K562 (cell line): ENCODE measurements at regions not wholly inside any gene's neighbourhood (a gene's known extent, or its start where the extent isn't known, plus 50 kb on each side); places are given as distances from the start of the nearest gene placed in this dataset.

Source experiments
- ARID2 ChIP-seq: fragments of 450-650 bp; IDR thresholded peaks from 2 replicates; pipeline ENCODE4 v1.6.1; 2017; ENCODE audit warnings: antibody characterized with exemption, mild to moderate bottlenecking
- CLOCK ChIP-seq: fragments of 250-450 bp; sonication (Bioruptor Pico); IDR thresholded peaks from 2 replicates; pipeline ENCODE4 v1.4.0; 2020; ENCODE audit warnings: mild to moderate bottlenecking, moderate library complexity, borderline replicate concordance
- CXXC5 ChIP-seq: fragments of 250-450 bp; sonication (Bioruptor Pico); IDR thresholded peaks from 2 replicates; pipeline ENCODE4 v1.8.0; 2022; ENCODE audit warnings: inconsistent platforms, mild to moderate bottlenecking, moderate library complexity
- EGR1 ChIP-seq: fragments of 450-650 bp; conservative IDR thresholded peaks from 2 replicates; pipeline ENCODE4 v1.6.1; 2017; ENCODE audit warnings: mild to moderate bottlenecking
- HMG20B ChIP-seq: fragments of 250-450 bp; sonication (Bioruptor Pico); IDR thresholded peaks from 2 replicates; pipeline ENCODE4 v1.5.0; 2021; ENCODE audit warnings: mild to moderate bottlenecking
- JUND ChIP-seq, 2 experiments: IDR thresholded peaks; 2 replicates in 1 of 2; 3 replicates in 1 of 2; pipeline ENCODE4 v1.6.1; 2011; ENCODE audit warnings: borderline replicate concordance in 2 of 2, low read depth in 2 of 2, low read length in 2 of 2, improper control_type of control experiment in 1 of 2, missing biosample characterization in 1 of 2, missing genetic modification characterization in 1 of 2, missing genetic modification reagents in 1 of 2
- NCOA2 ChIP-seq, 2 experiments: fragments of 450-650 bp; IDR thresholded peaks; 2 replicates each; pipeline ENCODE4 v1.6.1; 2018; ENCODE audit warnings: mild to moderate bottlenecking in 2 of 2, moderate library complexity in 1 of 2; ENCODE audit not compliant: partially characterized antibody in 2 of 2
- POLR3G ChIP-seq: IDR thresholded peaks from 2 replicates; pipeline ENCODE4 v1.6.1; 2011; ENCODE audit not compliant: insufficient read length, insufficient replicate concordance; ENCODE audit errors: extremely low read depth
- RBM34 ChIP-seq: fragments of 200-400 bp; formaldehyde crosslinking; IDR thresholded peaks from 2 replicates; pipeline ENCODE4 v1.6.1; 2018; ENCODE audit warnings: low read length, borderline replicate concordance; ENCODE audit not compliant: insufficient read depth
- RFX1 ChIP-seq: fragments of 450-650 bp; IDR thresholded peaks from 2 replicates; pipeline ENCODE4 v1.6.1; 2016; ENCODE audit warnings: mild to moderate bottlenecking, moderate library complexity
- SMAD3 ChIP-seq: fragments of 450-650 bp; formaldehyde crosslinking; conservative IDR thresholded peaks from 2 replicates; pipeline ENCODE4 v1.4.0; 2020; ENCODE audit warnings: mild to moderate bottlenecking
- SRSF3 ChIP-seq: fragments of 200-400 bp; formaldehyde crosslinking; IDR thresholded peaks from 2 replicates; pipeline ENCODE4 v1.6.1; 2016; ENCODE audit warnings: mild to moderate bottlenecking, low read length, moderate library complexity; ENCODE audit not compliant: insufficient read depth
- TAF1 ChIP-seq: IDR thresholded peaks from 2 replicates; pipeline ENCODE4 v1.6.1; 2011; ENCODE audit warnings: mild to moderate bottlenecking, low read length, moderate library complexity; ENCODE audit not compliant: insufficient read depth, control insufficient read depth, severe bottlenecking; ENCODE audit errors: extremely low read depth
- TCF7 ChIP-seq: sonication (generic); IDR thresholded peaks from 2 replicates; pipeline ENCODE4 v1.6.1; 2016; ENCODE audit warnings: antibody characterized with exemption, borderline replicate concordance
- WHSC1 ChIP-seq: IDR thresholded peaks from one replicate; pipeline ENCODE4 v1.6.1; 2012; ENCODE audit warnings: low read length, control low read depth, inconsistent platforms
- ZBTB9 ChIP-seq: fragments of 450-650 bp; formaldehyde crosslinking; IDR thresholded peaks from 2 replicates; pipeline ENCODE4 v1.4.0; 2020; ENCODE audit warnings: mild to moderate bottlenecking, moderate library complexity
- ZNF212 ChIP-seq: fragments of 450-650 bp; formaldehyde crosslinking; IDR thresholded peaks from 2 replicates; pipeline ENCODE4 v1.4.0; 2020; ENCODE audit warnings: mild to moderate bottlenecking
- ZNF551 ChIP-seq: fragments of 250-450 bp; sonication (Bioruptor Pico); IDR thresholded peaks from 2 replicates; pipeline ENCODE4 v1.5.0; 2021; ENCODE audit warnings: mild to moderate bottlenecking, moderate library complexity
- ZNF583 ChIP-seq: fragments of 250-450 bp; sonication (Bioruptor Pico); IDR thresholded peaks from 2 replicates; pipeline ENCODE4 v1.4.0; 2020
- ZNF785 ChIP-seq: fragments of 250-450 bp; sonication (Bioruptor Pico); IDR thresholded peaks from 2 replicates; pipeline ENCODE4 v1.4.0; 2020; ENCODE audit warnings: mild to moderate bottlenecking
- TF ChIP-seq, protein P1 (sequence below): fragments of 450-650 bp; IDR thresholded peaks from 2 replicates; pipeline ENCODE4 v1.6.1; 2016; ENCODE audit warnings: low read depth, mild to moderate bottlenecking, moderate library complexity

DNA sequence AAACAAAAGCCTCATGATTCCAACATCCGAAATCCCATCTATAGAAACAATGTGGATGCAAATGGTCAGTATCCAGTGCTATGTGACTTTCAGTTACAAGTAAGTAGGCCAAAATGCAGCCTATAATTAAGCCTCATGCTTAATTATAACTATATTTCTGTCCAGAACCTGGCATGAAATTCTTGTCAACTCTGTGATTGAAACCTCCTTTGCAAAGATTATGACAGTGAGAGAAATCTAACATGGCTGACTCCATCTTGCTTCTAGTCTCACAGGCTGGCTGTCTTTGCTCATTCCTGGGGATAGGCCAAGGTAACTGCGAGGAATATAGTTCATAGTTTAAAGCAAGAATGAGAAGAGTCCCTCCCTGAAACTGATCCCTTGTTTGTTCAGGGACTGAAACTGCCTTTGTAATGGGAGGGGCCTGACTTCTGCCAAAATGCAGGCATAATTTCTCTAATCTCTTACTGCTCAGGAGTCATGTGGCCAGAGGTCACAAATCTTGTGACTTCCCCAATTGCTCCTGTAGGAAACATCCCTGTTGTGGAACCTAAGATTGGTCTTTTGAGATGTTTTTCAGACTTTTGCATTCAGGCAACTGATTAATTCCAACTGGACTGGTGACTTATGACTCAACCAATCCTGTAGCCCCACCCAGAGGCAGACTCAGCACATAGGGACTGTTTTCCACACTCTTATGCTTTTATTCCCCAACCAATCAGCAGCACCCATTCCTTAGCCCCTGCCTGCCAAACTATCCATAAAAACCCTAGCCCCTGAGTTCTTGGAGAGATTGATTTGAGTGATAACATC is 84.5 kb upstream of the TLK1 start (continued):
- TF ChIP-seq CXXC5 (CRISPR knock-in tag): peak; percentile 48; the same call in 1 of the 2 replicates
- TF ChIP-seq SRSF3: no peak
- no peak for TF ChIP-seq ZNF212
- TF ChIP-seq, protein P1, sequence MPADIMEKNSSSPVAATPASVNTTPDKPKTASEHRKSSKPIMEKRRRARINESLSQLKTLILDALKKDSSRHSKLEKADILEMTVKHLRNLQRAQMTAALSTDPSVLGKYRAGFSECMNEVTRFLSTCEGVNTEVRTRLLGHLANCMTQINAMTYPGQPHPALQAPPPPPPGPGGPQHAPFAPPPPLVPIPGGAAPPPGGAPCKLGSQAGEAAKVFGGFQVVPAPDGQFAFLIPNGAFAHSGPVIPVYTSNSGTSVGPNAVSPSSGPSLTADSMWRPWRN: no peak
- TF ChIP-seq RBM34: no peak
- TF ChIP-seq RFX1: no peak
- no peak for TF ChIP-seq TAF1
- TF ChIP-seq CLOCK: no peak
- no peak for TF ChIP-seq ZBTB9 (CRISPR knock-in tag)
- 0 out of 2 replicates have a peak, but pooled peaks have one; percentile 29 for TF ChIP-seq ARID2
- TF ChIP-seq POLR3G: no peak
- no peak for TF ChIP-seq ZNF785 (CRISPR knock-in tag)
- no peak for TF ChIP-seq ZNF551 (CRISPR knock-in tag)
- TF ChIP-seq ZNF583 (CRISPR knock-in tag): peak; percentile 76
- no peak for TF ChIP-seq TCF7
- peak; percentile 26; the same call in 1 of the 2 replicates for TF ChIP-seq JUND (IDR thresholded peaks at IDR 0.05; ENCODE audit: borderline replicate concordance, low read depth, low read length)
- TF ChIP-seq JUND (tag; IDR thresholded peaks at IDR 0.05; ENCODE audit: borderline replicate concordance, low read depth, low read length): peak; percentile 34; the same call in 2 of the 3 replicates
- no peak for TF ChIP-seq NCOA2 (IDR thresholded peaks at IDR 0.05; ENCODE audit: partially characterized antibody in 2 of 2)
- no peak for TF ChIP-seq WHSC1
- no peak for TF ChIP-seq HMG20B (CRISPR knock-in tag)
- TF ChIP-seq SMAD3 (CRISPR knock-in tag): 0 out of 2 replicates have a peak, but pooled peaks have one; percentile 65
- no peak for TF ChIP-seq EGR1
